OCI-LY3 (cell line): ENCODE measurements at regions not wholly inside any gene's neighbourhood (a gene's known extent, or its start where the extent isn't known, plus 50 kb on each side); places are given as distances from the start of the nearest gene placed in this dataset.

ENCODE experiments used
- CTCF ChIP-seq: fragments of 200-600, 300-600 bp; sonication (generic); IDR thresholded peaks from 2 replicates; pipeline ENCODE4 v1.5.1; 2014; ENCODE audit warnings: antibody characterized with exemption, low read length, low read depth
- EZH2phosphoT487 ChIP-seq: fragments of 200-600 bp; shearing (Covaris generic); IDR thresholded peaks from 2 replicates; pipeline ENCODE4 v1.6.1; 2018; ENCODE audit warnings: antibody characterized with exemption, mixed run types, low read depth

- TF ChIP-seq CTCF: no peak
- no peak for TF ChIP-seq EZH2phosphoT487
Observed at GRCh38 chr4:128600996-128601871, 208.3 kb upstream of the JADE1 start.
